ENCODE measurements at regions not wholly inside any gene's neighbourhood (a gene's known extent, or its start where the extent isn't known, plus 50 kb on each side); places are given as distances from the start of the nearest gene placed in this dataset.

- TF ChIP-seq CTCF (IDR thresholded peaks at IDR 0.05): no peak
- no peak for TF ChIP-seq POLR2A (IDR thresholded peaks at IDR 0.05)
- TF ChIP-seq POLR2AphosphoS5 (IDR thresholded peaks at IDR 0.05): no peak
These were observed 468.1 kb downstream of the FGF9 start for GRCh38 chr13:22138947-22139346.
